Mucosa of rectum (tissue), 2 donors: ENCODE measurements at regions not wholly inside any gene's neighbourhood (a gene's known extent, or its start where the extent isn't known, plus 50 kb on each side); places are given as distances from the start of the nearest gene placed in this dataset.
A peak's percentile ranks its signal among the peaks of the same experiment; 100 is the strongest.

Experiments used
- H3K27ac ChIP-seq, 2 donors: one replicate each; pipeline ENCODE4 v1.7.0; 2013; ENCODE audit warnings: inconsistent platforms in 2 of 2, low read depth in 2 of 2, low read length in 2 of 2
- H3K27me3 ChIP-seq, 2 donors: one replicate each; pipeline ENCODE4 v1.7.0; 2013; ENCODE audit warnings: low read length in 2 of 2; ENCODE audit not compliant: control insufficient read depth in 2 of 2, insufficient read depth in 2 of 2
- H3K36me3 ChIP-seq, 2 donors: one replicate each; pipeline ENCODE4 v1.7.0; 2013; ENCODE audit warnings: low read length in 2 of 2; ENCODE audit not compliant: control insufficient read depth in 2 of 2, insufficient read depth in 2 of 2
- H3K4me1 ChIP-seq, 2 donors: one replicate each; pipeline ENCODE4 v1.7.0; 2013; ENCODE audit warnings: low read length in 2 of 2, mild to moderate bottlenecking in 1 of 2; ENCODE audit not compliant: control insufficient read depth in 2 of 2, insufficient read depth in 2 of 2
- H3K4me3 ChIP-seq, 2 donors: one replicate each; pipeline ENCODE4 v1.7.0; 2013; ENCODE audit warnings: low read length in 2 of 2
- H3K9ac ChIP-seq, 2 donors: one replicate each; pipeline ENCODE4 v1.7.0; 2013; ENCODE audit warnings: low read length in 2 of 2, low read depth in 1 of 2, mild to moderate bottlenecking in 1 of 2
- H3K9me3 ChIP-seq, 2 donors: one replicate each; pipeline ENCODE4 v1.7.0; 2013; ENCODE audit warnings: low read length in 2 of 2; ENCODE audit not compliant: control insufficient read depth in 2 of 2
- donor health status: healthy.
- donor health status: Normal muscosa, but diverticular disease.

DNA sequence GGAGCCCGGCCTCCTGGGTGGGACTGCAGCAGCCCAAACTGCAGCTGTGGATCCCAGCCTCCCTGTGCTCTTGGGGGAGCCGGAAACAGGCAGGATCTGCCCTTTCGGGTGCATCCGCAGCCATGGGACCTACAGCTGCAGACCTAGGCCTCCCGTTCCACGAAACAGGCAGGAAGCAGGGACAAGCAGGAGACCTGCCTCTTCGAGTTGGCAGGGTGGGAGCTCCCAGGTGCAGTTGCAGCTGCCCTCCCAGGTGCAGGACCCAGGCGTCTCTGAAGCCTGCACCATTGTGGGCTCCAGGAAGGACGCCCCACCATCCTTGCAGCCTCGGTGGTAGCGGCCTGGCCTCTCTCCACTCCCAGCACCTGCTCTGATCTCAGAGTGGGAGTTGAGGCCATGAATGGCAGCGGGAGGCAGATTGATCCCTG lies 189.0 kb upstream of the KLHL1 start:
- no peak overlapping the region for H3K9ac ChIP-seq
- H3K27me3 ChIP-seq = no peaks in the 10 kb centered on the region
- no peaks in the 10 kb centered on the region for H3K36me3 ChIP-seq
- no peak overlapping the region for H3K27ac ChIP-seq
- no peak overlapping the region for H3K4me3 ChIP-seq
- no peaks in the 10 kb centered on the region for H3K4me1 ChIP-seq
- H3K9me3 ChIP-seq = no peaks in the 10 kb centered on the region

DNA sequence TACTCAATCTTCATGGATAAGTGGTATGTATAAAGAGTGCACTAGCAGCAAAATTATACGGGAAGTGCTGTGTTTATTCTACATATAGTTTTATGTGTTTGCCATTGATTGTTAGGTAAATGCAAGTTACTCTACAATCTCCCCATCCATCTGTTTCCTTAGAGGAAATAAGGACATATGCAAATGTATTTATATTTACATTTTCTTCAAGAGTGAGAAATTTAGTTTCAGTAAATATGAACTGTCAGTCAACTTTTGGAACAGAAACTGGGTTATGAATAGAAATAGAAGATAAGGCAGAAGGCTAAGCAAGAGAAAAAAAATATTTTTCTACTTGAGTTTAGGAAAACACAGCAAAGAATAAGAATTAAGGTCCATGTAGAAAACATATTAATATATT lies 176.1 kb upstream of the KLHL1 start:
- Histone ChIP-seq H3K27me3 (no peaks in the 10 kb centered on the region), H3K9ac (no peak overlapping the region), H3K27ac (no peak overlapping the region), H3K9me3 (no peaks in the 10 kb centered on the region), H3K4me3 (no peak overlapping the region), H3K36me3 (no peaks in the 10 kb centered on the region), H3K4me1 (no peaks in the 10 kb centered on the region)

DNA sequence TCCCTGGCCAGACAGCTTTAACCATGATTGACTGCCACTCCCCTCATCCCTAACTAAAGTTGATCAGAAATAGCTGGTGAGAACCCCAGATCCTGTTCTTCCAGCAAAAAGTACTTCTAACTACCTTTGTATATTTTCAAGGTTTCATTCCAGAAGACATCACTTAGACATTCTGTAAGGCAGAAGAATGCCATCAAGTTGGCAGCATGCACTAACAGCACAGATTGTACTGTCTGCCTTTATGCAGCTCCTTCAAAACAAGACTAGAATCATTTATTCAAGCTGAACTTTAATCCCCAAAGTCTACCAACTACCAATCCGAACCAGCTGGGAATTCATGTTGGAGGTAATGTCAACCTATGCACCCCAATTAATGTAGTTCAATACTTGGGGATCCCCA lies 167.6 kb upstream of the KLHL1 start:
- Histone ChIP-seq H3K4me3 (no peak overlapping the region), H3K9me3 (no peaks in the 10 kb centered on the region), H3K36me3 (no peaks in the 10 kb centered on the region), H3K4me1 (no peaks in the 10 kb centered on the region), H3K27me3 (no peaks in the 10 kb centered on the region), H3K27ac (no peak overlapping the region), H3K9ac (no peak overlapping the region)

DNA sequence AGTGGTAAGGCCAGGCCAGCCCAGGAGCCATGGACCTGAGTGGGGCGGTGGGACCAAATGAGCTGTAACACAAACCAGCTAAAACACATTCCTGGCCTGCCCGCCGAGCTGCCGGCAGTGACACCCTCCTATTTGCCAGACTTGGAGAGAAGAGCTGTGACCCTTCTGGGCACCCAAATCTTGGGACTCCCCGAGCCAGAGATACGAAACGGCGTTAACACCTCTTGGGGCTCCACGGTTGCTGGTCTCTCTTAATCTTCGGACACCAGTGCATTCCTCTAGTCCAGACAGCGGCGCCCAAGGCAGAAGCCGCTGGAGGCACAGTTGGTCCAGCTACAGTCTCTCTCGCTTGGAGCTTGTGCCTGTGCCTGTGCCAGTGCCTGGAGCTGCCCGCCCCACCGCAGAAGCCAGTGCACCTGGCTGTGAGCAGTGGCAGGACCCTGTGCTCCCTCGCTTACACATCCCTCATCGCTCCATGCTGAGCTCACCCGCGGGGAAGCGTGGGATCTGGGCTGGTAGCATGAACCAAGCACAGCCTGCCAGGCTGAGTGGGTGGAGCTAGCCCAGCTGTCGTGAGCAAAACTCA lies 147.2 kb upstream of the KLHL1 start:
- Histone ChIP-seq H3K4me1 (no peaks in the 10 kb centered on the region), H3K9ac (no peak overlapping the region), H3K36me3 (no peaks in the 10 kb centered on the region), H3K27me3 (no peaks in the 10 kb centered on the region), H3K9me3 (no peaks in the 10 kb centered on the region), H3K4me3 (no peak overlapping the region), H3K27ac (no peak overlapping the region)

DNA sequence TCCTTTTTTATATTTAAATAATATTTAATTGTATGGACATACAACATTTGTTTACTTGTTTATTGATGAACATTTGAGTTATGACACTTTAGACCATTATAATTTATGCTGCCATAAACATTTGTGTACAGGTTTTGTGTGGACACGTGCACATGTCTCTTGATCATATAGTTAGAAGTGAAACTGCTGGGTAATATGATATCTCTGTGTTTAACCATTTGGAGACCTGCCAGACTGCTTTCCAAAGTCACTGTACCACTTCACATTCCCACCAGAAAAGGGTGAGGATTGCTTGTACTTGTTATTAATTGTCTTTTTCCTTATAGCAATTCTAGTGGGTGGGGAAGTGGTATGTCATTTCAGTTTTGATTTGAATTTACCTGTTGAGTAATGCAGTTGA lies 145.6 kb upstream of the KLHL1 start:
- Histone ChIP-seq H3K9me3 (no peaks in the 10 kb centered on the region), H3K9ac (no peak overlapping the region), H3K4me3 (no peak overlapping the region), H3K27ac (no peak overlapping the region), H3K27me3 (no peaks in the 10 kb centered on the region), H3K4me1 (no peaks in the 10 kb centered on the region), H3K36me3 (no peaks in the 10 kb centered on the region)

DNA sequence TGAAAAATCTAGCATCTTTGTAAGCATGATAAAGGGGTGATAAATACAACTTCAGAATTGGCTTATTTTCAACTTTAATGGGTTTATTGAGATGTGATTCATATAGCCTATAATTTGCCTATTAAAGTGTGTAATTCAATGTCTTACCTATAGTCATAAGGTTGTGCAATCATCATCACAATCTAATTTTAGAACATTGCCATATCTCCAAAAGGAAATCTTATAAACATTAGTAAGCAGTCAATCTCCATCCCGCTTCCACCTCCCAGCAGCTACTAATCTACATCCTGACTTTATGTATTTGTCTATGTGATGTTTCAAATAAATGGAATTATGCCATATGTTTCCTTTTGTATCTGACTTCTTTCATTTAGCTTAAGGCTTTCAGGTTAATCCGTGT lies 145.2 kb upstream of the KLHL1 start:
- no peak overlapping the region for H3K9ac ChIP-seq
- no peak overlapping the region for H3K27ac ChIP-seq
- no peaks in the 10 kb centered on the region for H3K36me3 ChIP-seq
- H3K27me3 ChIP-seq = no peaks in the 10 kb centered on the region
- no peaks in the 10 kb centered on the region for H3K4me1 ChIP-seq
- H3K9me3 ChIP-seq = no peaks in the 10 kb centered on the region
- H3K4me3 ChIP-seq = no peak overlapping the region

DNA sequence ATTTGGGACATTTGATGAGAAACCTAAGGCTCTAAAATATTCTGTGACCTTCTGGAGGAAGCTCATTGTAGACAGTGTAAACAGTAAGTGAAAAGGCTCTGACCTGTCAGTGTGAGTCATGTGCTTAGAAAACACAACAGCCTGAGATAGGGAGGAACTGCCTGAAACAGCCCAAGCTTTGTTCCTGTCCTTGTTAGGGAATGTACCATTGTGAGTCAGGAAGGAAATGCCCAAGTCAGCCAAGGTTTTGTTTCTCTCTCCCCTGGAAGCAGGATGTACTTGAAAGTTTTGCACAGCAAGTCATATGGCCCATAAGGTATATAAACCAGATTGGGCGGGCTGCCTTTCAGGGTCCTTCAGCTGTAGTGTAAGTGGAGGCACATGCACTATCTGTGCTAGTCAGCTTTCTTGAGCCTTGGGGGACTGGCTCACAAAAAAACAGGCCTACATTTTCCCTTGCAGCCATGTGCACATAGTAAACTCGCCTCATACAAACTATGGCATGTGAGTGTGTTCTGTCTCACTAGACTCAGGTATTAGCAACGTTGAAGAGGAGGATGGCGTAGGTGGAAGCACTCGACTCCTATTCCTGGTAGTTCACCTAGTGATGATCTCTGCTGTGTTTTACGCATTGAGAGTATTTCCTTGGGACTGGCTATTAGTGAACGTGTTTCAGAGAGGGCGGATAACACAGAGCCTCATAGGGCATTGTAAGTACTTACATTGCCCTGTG lies 141.2 kb upstream of the KLHL1 start:
- H3K27me3 ChIP-seq = no peaks in the 10 kb centered on the region
- H3K27ac ChIP-seq = peak overlapping the region in 1 of 2 donors; percentile 6
- H3K4me3 ChIP-seq = no peak overlapping the region
- no peaks in the 10 kb centered on the region for H3K36me3 ChIP-seq
- H3K9ac ChIP-seq = no peak overlapping the region
- H3K4me1 ChIP-seq = no peaks in the 10 kb centered on the region
- no peaks in the 10 kb centered on the region for H3K9me3 ChIP-seq

DNA sequence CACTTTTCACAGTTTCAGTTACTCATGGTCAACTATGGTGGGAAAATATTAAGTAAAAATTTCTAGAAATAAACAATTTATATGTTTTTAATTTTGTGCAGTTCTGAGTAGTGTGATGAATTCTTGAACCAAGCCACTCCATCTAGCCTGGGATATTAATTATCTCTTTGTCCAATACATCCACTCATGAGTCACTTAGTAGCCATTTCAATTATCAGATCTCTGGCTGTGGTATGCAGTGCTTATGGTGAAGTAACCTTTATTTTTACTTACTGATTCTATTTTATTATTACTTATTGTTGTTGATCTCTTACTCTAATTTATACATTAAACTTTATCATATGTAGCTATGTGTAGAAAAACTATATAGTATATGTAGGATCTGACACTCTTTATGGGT lies 128.9 kb upstream of the KLHL1 start:
- no peaks in the 10 kb centered on the region for H3K9me3 ChIP-seq
- no peaks in the 10 kb centered on the region for H3K27me3 ChIP-seq
- H3K4me1 ChIP-seq = no peaks in the 10 kb centered on the region
- no peaks in the 10 kb centered on the region for H3K36me3 ChIP-seq
- H3K4me3 ChIP-seq = no peak overlapping the region
- no peak overlapping the region for H3K9ac ChIP-seq
- no peak overlapping the region for H3K27ac ChIP-seq

DNA sequence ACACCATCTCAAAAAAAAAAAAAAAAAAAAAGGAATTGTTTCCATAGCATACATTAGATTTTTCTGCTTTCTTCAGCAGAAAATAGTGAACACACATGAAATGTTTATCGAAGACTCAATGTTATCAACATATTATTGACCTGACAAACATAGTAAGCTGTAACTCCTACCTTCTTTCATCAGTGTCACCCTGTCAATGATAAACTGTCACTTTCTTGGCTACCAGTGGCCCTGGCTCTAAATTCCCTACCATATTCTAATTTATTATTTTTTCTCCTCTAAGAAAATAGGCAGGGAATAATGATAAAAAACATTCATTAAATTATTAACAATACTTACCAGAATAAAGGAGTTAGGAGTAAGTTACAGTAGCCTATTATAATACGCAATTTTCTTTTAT lies 127.3 kb upstream of the KLHL1 start:
- Histone ChIP-seq H3K9me3 (no peaks in the 10 kb centered on the region), H3K4me3 (no peak overlapping the region), H3K4me1 (no peaks in the 10 kb centered on the region), H3K27ac (no peak overlapping the region), H3K36me3 (no peaks in the 10 kb centered on the region), H3K9ac (no peak overlapping the region), H3K27me3 (no peaks in the 10 kb centered on the region)

DNA sequence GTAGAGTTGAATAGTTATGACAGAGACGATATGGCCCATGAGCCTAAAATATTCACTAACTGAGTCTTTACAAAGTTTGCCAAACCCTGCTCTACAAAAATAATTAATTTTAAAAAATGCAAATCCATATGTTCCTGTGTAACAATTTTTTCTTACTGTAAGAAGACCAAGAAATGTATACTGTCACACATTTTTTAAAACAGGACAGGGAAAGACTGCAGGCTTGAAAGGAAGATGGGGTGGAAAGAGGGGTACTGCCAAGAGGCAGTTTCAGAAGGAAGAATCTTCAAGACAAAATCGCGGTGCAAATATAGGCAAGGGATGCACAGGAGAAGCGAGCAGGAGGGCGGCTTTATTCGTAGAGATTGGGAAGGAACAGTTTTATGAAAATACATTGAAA lies 115.7 kb upstream of the KLHL1 start:
- Histone ChIP-seq H3K27me3 (no peaks in the 10 kb centered on the region), H3K9ac (no peak overlapping the region), H3K36me3 (no peaks in the 10 kb centered on the region), H3K9me3 (no peaks in the 10 kb centered on the region), H3K27ac (no peak overlapping the region), H3K4me1 (no peaks in the 10 kb centered on the region), H3K4me3 (no peak overlapping the region)
